GM23338 (cell line): ENCODE measurements at regions not wholly inside any gene's neighbourhood (a gene's known extent, or its start where the extent isn't known, plus 50 kb on each side); places are given as distances from the start of the nearest gene placed in this dataset.

ENCODE experiments used
- ATAC-seq: fragments of 200-7000 bp; cut with Tn5 transposase; 3 replicates; pipeline ENCODE4 v1.9.1; 2020
- DNase-seq: peaks from one replicate; pipeline ENCODE4 v3.0.0-alpha.2; 2015; ENCODE audit warnings: low spot score
- H2AFZ ChIP-seq: fragments of 200-600 bp; sonication (generic); 2 replicates; pipeline ENCODE4 v1.8.0; 2016; ENCODE audit warnings: antibody characterized with exemption, mild to moderate bottlenecking, moderate library complexity
- H3F3A ChIP-seq: fragments of 200-600 bp; sonication (generic); replicated peaks from 2 replicates; pipeline ENCODE4 v1.8.0; 2017; ENCODE audit warnings: antibody characterized with exemption, mixed run types, low read depth
- H3K27ac ChIP-seq: fragments of 200-600 bp; sonication (generic); 2 replicates; pipeline ENCODE4 v1.6.1; 2016; ENCODE audit warnings: low read depth
- H3K27me3 ChIP-seq: fragments of 200-600 bp; sonication (generic); 2 replicates; pipeline ENCODE4 v1.8.0; 2016; ENCODE audit warnings: mild to moderate bottlenecking, mixed run types, moderate library complexity; ENCODE audit not compliant: insufficient read depth
- H3K36me3 ChIP-seq: fragments of 200-600 bp; sonication (generic); 2 replicates; pipeline ENCODE4 v1.8.0; 2016; ENCODE audit warnings: mild to moderate bottlenecking; ENCODE audit not compliant: insufficient read depth
- H3K4me1 ChIP-seq: fragments of 200-600 bp; sonication (generic); 2 replicates; pipeline ENCODE4 v1.8.0; 2016; ENCODE audit warnings: mild to moderate bottlenecking, moderate library complexity; ENCODE audit not compliant: insufficient read depth
- H3K4me2 ChIP-seq: fragments of 200-600 bp; sonication (generic); 2 replicates; pipeline ENCODE4 v1.7.1; 2017; ENCODE audit warnings: mixed run types
- H3K4me3 ChIP-seq: fragments of 200-600 bp; sonication (generic); 2 replicates; pipeline ENCODE4 v1.6.1; 2016; ENCODE audit warnings: mixed run types
- H3K79me2 ChIP-seq: fragments of 200-600 bp; sonication (generic); replicated peaks from 2 replicates; pipeline ENCODE4 v1.8.0; 2017; ENCODE audit warnings: mild to moderate bottlenecking; ENCODE audit not compliant: insufficient read depth
- H3K9me2 ChIP-seq: fragments of 200-600 bp; sonication (generic); 2 replicates; pipeline ENCODE4 v1.8.0; 2017; ENCODE audit not compliant: insufficient read depth
- H4K20me1 ChIP-seq: fragments of 200-600 bp; sonication (generic); replicated peaks from 2 replicates; pipeline ENCODE4 v1.8.0; 2017; ENCODE audit warnings: mild to moderate bottlenecking; ENCODE audit not compliant: insufficient read depth
- H3K27ac Mint-ChIP-seq: 2 replicates; pipeline ENCODE4 v1.8.0; 2020; ENCODE audit warnings: inconsistent platforms, mild to moderate bottlenecking, moderate library complexity, mixed read lengths
- H3K27me3 Mint-ChIP-seq: 3 replicates; pipeline ENCODE4 v1.8.0; 2022; ENCODE audit warnings: low read depth, mild to moderate bottlenecking, moderate library complexity, mixed read lengths, inconsistent platforms; ENCODE audit not compliant: insufficient read depth, poor library complexity
- H3K36me3 Mint-ChIP-seq: 3 replicates; pipeline ENCODE4 v1.8.0; 2021; ENCODE audit warnings: low read depth, mild to moderate bottlenecking, inconsistent platforms, moderate library complexity, mixed read lengths
- H3K4me1 Mint-ChIP-seq: 3 replicates; pipeline ENCODE4 v1.8.0; 2020; ENCODE audit warnings: mild to moderate bottlenecking, inconsistent platforms, mixed read lengths
- H3K4me3 Mint-ChIP-seq: 3 replicates; pipeline ENCODE4 v1.8.0; 2021; ENCODE audit warnings: moderate library complexity, mild to moderate bottlenecking, inconsistent platforms, mixed read lengths
- H3K9me3 Mint-ChIP-seq: 3 replicates; pipeline ENCODE4 v1.8.0; 2020; ENCODE audit warnings: moderate library complexity, mild to moderate bottlenecking, inconsistent platforms, mixed read lengths
- CREB1 ChIP-seq: fragments of 250-450 bp; sonication (Bioruptor Pico); IDR thresholded peaks from 2 replicates; pipeline ENCODE4 v1.5.0; 2020; ENCODE audit warnings: low read depth, mild to moderate bottlenecking, moderate library complexity
- CTCF ChIP-seq, 2 experiments: fragments of 200-600 bp in 1 of 2; sonication (generic) in 1 of 2; conservative IDR thresholded peaks; 2 replicates each; pipeline versions ENCODE4 v1.5.1 to v1.6.1; 2016 to 2017; ENCODE audit warnings: antibody characterized with exemption in 2 of 2, low read depth in 2 of 2, mild to moderate bottlenecking in 2 of 2, moderate library complexity in 1 of 2
- ETS1 ChIP-seq: IDR thresholded peaks from 2 replicates; pipeline ENCODE4 v1.6.1; 2016; ENCODE audit warnings: antibody characterized with exemption
- EZH2 ChIP-seq: fragments of 200-600 bp; sonication (generic); IDR thresholded peaks from one replicate; pipeline ENCODE4 v1.8.0; 2017; ENCODE audit warnings: antibody characterized with exemption, mild to moderate bottlenecking, low read depth; ENCODE audit not compliant: unreplicated experiment
- EZH2phosphoT487 ChIP-seq: fragments of 200-600 bp; sonication (generic); IDR thresholded peaks from one replicate; pipeline ENCODE4 v1.8.1; 2018; ENCODE audit warnings: antibody characterized with exemption; ENCODE audit not compliant: unreplicated experiment
- JUNB ChIP-seq: IDR thresholded peaks from one replicate; pipeline ENCODE4 v1.6.1; 2016; ENCODE audit warnings: antibody characterized with exemption; ENCODE audit not compliant: unreplicated experiment
- NANOG ChIP-seq: IDR thresholded peaks from 2 replicates; pipeline ENCODE4 v1.6.1; 2016; ENCODE audit warnings: antibody characterized with exemption, borderline replicate concordance
- POLR2AphosphoS5 ChIP-seq: IDR thresholded peaks from 2 replicates; pipeline ENCODE4 v1.6.1; 2016; ENCODE audit warnings: antibody characterized with exemption, low read depth
- REST ChIP-seq: IDR thresholded peaks from one replicate; pipeline ENCODE4 v1.6.1; 2018; ENCODE audit warnings: antibody characterized with exemption; ENCODE audit not compliant: unreplicated experiment
- STAT1 ChIP-seq: IDR thresholded peaks from one replicate; pipeline ENCODE4 v1.6.1; 2016; ENCODE audit warnings: antibody characterized with exemption; ENCODE audit not compliant: unreplicated experiment
- ZNF114 ChIP-seq: fragments of 250-450 bp; sonication (Bioruptor Pico); IDR thresholded peaks from 2 replicates; pipeline ENCODE4 v1.5.0; 2020; ENCODE audit warnings: mild to moderate bottlenecking, moderate library complexity
- ZNF331 ChIP-seq: fragments of 250-450 bp; sonication (Bioruptor Pico); IDR thresholded peaks from 2 replicates; pipeline ENCODE4 v1.5.0; 2020; ENCODE audit warnings: low read depth, mild to moderate bottlenecking, moderate library complexity
- ZNF462 ChIP-seq: fragments of 250-450 bp; sonication (Bioruptor Pico); IDR thresholded peaks from 2 replicates; pipeline ENCODE4 v1.5.0; 2020; ENCODE audit warnings: mild to moderate bottlenecking, moderate library complexity

DNA sequence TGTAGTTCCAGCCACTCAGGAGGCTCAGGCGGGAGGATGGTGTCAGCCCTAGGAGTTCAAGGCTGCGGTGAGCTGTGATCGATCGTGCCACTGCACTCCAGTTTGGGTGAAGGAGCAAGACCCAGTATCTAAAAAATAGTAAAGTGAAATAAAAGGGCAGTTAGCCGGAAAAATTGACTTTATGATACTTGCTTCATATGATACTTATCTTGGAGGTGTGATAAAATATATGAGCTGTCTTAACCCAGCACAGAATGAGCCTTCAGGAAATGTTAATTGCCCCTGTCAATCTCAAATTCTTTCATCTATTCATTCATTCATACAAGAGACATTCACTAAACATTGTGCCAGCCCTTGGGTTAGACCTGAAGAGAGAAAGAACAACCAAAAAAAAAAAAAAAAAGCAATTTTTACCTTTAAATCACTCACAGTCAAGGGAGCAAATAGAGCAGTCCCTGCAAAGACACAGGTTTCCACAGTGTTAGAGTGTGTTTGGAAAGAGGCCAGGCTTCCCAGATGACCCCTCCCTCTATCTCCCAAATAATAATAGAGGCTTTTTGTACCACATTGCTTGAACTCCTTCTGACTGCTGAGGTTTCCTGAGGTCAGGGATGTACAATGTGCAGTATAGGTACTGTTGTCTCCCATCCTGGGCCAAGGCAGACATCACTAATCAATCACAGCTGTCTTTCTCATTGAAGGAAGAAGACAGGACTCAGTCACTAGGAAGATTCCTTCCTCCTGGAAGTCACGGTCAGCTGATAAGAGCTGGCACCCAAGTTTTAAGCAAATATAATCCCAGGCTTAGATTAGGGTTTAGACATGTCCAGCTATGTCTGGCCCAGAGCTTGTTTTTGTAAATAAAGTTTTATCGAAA is 454.6 kb downstream of the MIAT start:
- no peak for TF ChIP-seq JUNB
- no peak for TF ChIP-seq POLR2AphosphoS5
- TF ChIP-seq STAT1, result no peak
- no peak for TF ChIP-seq EZH2
- no peak for TF ChIP-seq ZNF462
- TF ChIP-seq ZNF114, result no peak
- TF ChIP-seq ETS1, result no peak
- no peak for TF ChIP-seq REST
- no peak for TF ChIP-seq NANOG
- no peak for TF ChIP-seq EZH2phosphoT487
- no peak for TF ChIP-seq CTCF (conservative IDR thresholded peaks at IDR 0.05; ENCODE audit: low read depth in 2 of 2)
- TF ChIP-seq ZNF331 (CRISPR knock-in tag), result no peak
- TF ChIP-seq CREB1 (CRISPR knock-in tag), result no peak
- H4K20me1 ChIP-seq, result no peaks in the 10 kb centered on the region; the same call in 1 of the 2 replicates
- no peak overlapping the region for H3K4me3 ChIP-seq
- H3F3A ChIP-seq, result no peaks in the 10 kb centered on the region
- no peaks in the 10 kb centered on the region for H3K9me2 ChIP-seq
- ATAC-seq (no peak), DNase-seq (no peak)
- Mint-ChIP-seq H3K9me3 (no peaks in the 10 kb centered on the region; the same call in 2 of the 3 replicates), H3K27ac (no peak overlapping the region), H3K27me3 (no peaks in the 10 kb centered on the region), H3K4me3 (no peak overlapping the region), H3K4me1 (peaks cover 18% of the 10 kb centered on the region), H3K36me3 (no peaks in the 10 kb centered on the region)
- H3K27me3 ChIP-seq, result no peaks in the 10 kb centered on the region
- H3K79me2 ChIP-seq, result no peaks in the 10 kb centered on the region
- H3K27ac ChIP-seq, result no peak overlapping the region
- H3K4me1 ChIP-seq, result no peaks in the 10 kb centered on the region
- H3K4me2 ChIP-seq, result no peak overlapping the region
- no peak overlapping the region for H2AFZ ChIP-seq
- H3K36me3 ChIP-seq, result no peaks in the 10 kb centered on the region
